ENCODE measurements at regions not wholly inside any gene's neighbourhood (a gene's known extent, or its start where the extent isn't known, plus 50 kb on each side); places are given as distances from the start of the nearest gene placed in this dataset.

- no peak for DNase-seq (ENCODE audit: low read depth)
These were observed 100.8 kb upstream of the TENM3 start for GRCh38 chr4:182142176-182143085.

GRCh38 chr4:182143086-182143821 is 99.9 kb upstream of the TENM3 start:
- DNase-seq (ENCODE audit: low read depth): peak; percentile 30

DNA sequence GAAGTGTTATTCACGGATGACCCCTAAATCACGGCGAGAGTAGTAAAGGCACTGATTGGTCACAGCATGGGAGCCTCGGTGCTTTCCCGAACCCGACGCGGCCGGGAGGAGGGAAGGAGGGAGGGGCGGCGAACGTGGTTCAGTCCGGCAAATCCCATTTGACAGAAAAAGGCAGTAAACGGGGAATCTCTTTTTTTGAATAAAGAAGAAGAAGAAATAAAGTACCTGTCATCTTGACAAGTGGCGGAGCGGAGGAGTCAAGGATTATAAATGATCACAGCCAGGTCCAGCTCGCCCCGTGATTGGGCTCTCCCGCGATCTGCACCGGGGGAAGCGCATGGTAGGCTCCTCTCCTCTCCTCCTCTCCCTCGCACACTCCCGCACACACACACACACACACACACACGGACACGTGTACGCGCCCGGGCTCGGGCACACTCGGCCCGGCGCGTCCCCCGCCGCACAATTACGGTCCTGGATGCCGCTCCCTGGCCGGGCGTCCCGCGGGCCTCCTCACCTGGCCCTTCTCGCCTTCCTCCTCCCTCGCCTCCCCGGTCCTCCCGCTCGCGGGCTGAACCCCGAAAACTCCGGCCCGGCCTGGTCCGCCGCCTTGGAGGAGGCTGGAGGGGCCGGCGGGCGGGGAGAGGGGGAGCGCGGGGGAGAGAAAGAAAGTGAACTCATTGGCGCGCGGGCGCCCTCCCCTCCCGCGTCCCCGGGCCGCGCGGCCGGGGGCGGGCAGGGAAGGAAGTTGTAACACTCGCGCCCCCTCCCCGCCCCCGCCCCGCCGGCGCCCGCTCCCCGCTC is 99.2 kb upstream of the TENM3 start:
- peak; percentile 64 for DNase-seq (ENCODE audit: low read depth)

DNA sequence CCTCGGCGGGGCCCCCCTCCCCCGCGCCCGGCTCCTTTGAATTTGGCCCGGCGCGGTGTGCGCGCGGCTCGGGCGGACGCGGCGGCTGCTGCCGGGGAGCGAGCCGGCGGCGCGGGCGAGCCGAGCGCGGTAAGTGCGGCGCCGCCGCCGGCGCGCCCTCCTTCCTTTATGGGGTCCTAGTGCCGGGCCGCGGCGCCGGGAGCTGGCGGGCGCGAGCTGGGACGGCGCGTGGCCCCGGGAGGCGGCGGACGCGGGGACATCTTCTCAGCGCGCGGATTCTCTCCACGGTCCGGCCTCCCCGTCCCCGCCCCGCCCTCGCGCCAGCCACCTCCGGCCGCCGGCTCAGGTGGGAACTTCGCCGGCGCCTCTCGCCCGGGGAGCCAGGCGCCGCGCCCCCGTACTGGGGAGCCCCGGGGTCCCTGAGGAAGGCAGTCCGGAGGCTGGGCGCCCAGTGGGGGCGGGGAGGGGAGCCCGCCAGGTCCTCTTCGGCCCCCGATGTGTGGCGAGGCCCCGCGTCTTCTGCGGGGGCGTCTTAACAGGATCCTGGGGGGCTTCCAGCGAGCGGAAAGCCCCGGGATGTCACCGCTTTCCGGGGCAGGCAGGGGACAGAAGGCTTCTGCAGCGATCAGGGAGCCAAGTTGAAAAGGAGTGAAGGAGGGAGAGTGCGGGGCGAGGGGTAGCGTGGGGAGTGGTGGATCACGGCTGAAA is 98.4 kb upstream of the TENM3 start:
- peak; percentile 19 for DNase-seq (ENCODE audit: low read depth)

GRCh38 chr4:182145334-182145905 is 97.8 kb upstream of the TENM3 start:
- DNase-seq (ENCODE audit: low read depth): no peak

DNA sequence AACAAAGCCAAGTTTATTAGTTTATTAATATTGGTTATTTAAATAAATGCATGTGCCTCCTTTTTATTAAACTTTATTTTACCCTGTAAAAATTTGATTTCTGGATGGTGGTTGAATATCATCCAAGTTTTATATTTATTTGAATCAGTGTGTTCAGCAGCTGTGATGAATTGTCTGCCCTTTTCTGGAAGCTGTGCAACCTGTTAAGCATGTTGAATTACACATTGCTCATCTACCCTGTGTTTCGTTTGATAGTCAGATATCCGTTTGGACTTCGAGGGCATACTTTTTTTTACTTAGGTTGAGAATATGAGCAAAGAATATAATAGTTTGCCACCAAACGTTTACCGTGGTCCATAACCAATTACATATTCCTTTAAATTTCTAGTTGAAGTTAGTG is 95.8 kb upstream of the TENM3 start:
- DNase-seq (ENCODE audit: low read depth): no peak

- DNase-seq (ENCODE audit: low read depth): no peak
These were observed 92.6 kb upstream of the TENM3 start for GRCh38 chr4:182150645-182151044.

- no peak for DNase-seq (ENCODE audit: low read depth)
These were observed 87.4 kb upstream of the TENM3 start for GRCh38 chr4:182155806-182156205.

- no peak for DNase-seq (ENCODE audit: low read depth)
These were observed 80.0 kb upstream of the TENM3 start for GRCh38 chr4:182163180-182163579.

- DNase-seq (ENCODE audit: low read depth): no peak
These were observed 73.6 kb upstream of the TENM3 start for GRCh38 chr4:182169572-182169971.

GRCh38 chr4:182169987-182170386 is 73.2 kb upstream of the TENM3 start:
- DNase-seq (ENCODE audit: low read depth): no peak

- no peak for DNase-seq (ENCODE audit: low read depth)
These were observed 72.7 kb upstream of the TENM3 start for GRCh38 chr4:182170417-182170935.

- DNase-seq (ENCODE audit: low read depth): no peak
These were observed 68.2 kb upstream of the TENM3 start for GRCh38 chr4:182174979-182175378.

- no peak for DNase-seq (ENCODE audit: low read depth)
These were observed 67.2 kb upstream of the TENM3 start for GRCh38 chr4:182175788-182176519.

- DNase-seq (ENCODE audit: low read depth): no peak
These were observed 66.0 kb upstream of the TENM3 start for GRCh38 chr4:182177166-182177565.

- peak; percentile 35 for DNase-seq (ENCODE audit: low read depth)
These were observed 64.1 kb upstream of the TENM3 start for GRCh38 chr4:182179105-182179504.

- DNase-seq (ENCODE audit: low read depth): no peak
These were observed 63.5 kb upstream of the TENM3 start for GRCh38 chr4:182179751-182180150.

GRCh38 chr4:182185491-182185890 is 57.7 kb upstream of the TENM3 start:
- no peak for DNase-seq (ENCODE audit: low read depth)

GRCh38 chr4:182187674-182188073 is 55.5 kb upstream of the TENM3 start:
- DNase-seq (ENCODE audit: low read depth): no peak

GRCh38 chr4:182188622-182189021 is 54.6 kb upstream of the TENM3 start:
- DNase-seq (ENCODE audit: low read depth): peak; percentile 50

Measured in ELR (cell line).